GM19395 (cell line): ENCODE measurements at regions not wholly inside any gene's neighbourhood (a gene's known extent, or its start where the extent isn't known, plus 50 kb on each side); places are given as distances from the start of the nearest gene placed in this dataset.
"Not testable (repeated sequence)": the region's sequence is repeated elsewhere in the genome, so short reads cannot be mapped to it uniquely, and the experiment has no call there.

Experiments used
- ATAC-seq: cut with Tn5 transposase; IDR thresholded peaks from one replicate; pipeline ENCODE4 v1.9.1; 2021; ENCODE audit warnings: mild to moderate bottlenecking, moderate library complexity; ENCODE audit not compliant: unreplicated experiment

- ATAC-seq: no peak
Measured at GRCh38 chrX:65331371-65331770, 203.2 kb downstream of the LAS1L start.

GRCh38 chrX:65300104-65300809, 234.3 kb downstream of the LAS1L start:
- no peak for ATAC-seq

DNA sequence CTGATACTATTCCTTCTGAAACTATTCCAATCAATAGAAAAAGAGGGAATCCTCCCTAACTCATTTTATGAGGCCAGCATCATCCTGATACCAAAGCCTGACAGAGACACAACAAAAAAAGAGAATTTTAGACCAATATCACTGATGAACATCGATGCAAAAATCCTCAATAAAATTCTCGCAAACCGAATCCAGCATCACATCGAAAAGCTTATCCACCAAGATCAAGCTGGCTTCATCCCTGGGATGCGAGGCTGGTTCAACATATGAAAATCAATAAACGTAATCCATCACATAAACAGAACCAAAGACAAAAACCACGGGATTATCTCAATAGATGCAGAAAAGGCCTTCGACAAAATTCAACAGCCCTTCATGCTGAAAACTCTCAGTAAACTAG, 251.7 kb downstream of the LAS1L start:
- not testable (repeated sequence) for ATAC-seq

GRCh38 chrX:65273152-65273551, 261.4 kb downstream of the LAS1L start:
- ATAC-seq: no peak

- no peak for ATAC-seq
Measured at GRCh38 chrX:65266482-65266881, 268.1 kb downstream of the LAS1L start.

- no peak for ATAC-seq
Measured at GRCh38 chrX:65253817-65254216, 277.6 kb upstream of the ZC4H2 start.

DNA sequence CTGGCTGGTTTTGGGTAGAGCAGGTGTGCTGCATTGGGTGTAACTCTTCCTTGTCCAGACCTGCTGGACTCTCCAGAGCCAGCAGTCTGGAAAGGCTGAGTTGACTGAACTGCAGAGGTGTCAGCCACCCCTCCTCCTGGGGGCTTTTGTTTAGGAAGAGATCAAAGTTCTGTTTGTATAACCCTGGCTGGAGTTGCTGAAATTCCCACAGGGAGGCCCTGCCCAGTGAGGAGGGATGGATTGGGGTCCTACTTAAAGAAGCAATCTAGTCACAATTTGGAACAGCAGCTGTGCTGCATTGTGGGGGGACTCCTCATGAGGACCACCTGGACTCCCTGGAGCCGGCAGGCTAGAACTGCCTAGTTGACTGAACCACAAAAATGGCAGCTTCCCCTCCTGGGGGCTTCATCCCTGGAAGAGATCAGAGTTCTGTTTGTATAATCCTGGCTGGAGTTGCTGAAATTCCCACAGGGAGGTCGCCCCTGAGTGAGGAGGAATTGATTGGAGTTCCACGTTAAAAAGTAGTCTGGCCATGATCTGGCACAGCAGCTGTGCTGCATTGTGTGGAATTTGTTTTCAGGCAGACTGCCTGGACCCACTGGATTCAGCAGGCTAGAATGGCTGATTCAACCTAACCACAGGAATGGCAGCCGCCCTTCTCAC, 264.9 kb upstream of the ZC4H2 start:
- ATAC-seq: no peak

GRCh38 chrX:65203545-65203944, 227.3 kb upstream of the ZC4H2 start:
- no peak for ATAC-seq

DNA sequence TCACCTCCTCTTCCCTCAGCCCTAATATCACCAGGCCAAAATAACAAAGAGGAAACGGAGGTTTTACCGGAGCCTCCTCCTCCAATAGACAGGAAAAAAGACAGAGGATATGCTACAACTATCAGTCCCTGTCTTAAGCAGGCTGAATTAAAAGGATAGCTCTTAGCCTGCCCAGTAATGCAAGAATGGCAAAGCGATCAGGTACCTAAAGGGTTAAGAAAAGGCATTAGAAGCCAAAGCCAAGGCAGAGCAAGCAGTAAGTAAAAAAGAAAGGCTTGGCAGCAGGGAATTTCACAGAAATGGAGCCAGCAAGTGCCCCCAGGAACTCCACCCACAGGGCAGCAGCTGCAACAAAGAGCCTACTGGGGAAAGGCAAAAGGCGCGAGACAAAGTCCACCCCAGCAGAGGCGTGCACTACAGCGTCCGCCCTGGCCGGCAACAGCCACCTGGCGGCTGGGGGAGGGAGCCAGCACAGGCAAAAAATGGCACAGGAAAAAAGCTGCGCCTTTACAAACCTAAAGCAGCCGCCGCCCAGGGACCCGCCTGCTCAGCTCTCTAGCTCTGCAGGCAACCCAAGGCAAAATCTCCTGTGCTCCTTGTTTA, 220.6 kb upstream of the ZC4H2 start:
- no peak for ATAC-seq

- no peak for ATAC-seq
Measured at GRCh38 chrX:65195621-65196020, 219.4 kb upstream of the ZC4H2 start.

DNA sequence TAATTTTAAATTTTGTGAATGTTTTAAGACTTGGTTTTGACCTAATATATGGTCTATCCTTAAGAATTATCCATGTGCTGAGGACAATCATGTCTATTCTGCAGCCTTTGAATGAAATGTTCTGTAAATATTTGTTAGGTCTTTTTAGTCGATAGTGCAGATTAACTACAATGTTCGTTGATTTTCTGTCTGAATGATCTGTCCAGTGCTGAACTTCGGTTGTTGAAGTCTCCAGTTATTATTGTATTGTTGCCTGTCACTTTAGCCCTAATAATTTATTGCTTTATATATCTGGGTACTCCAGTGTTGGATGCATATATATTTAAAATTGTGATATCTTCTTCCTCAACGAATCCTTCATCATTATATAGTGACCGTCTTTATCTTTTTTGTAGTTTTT, 218.3 kb upstream of the ZC4H2 start:
- no peak for ATAC-seq

GRCh38 chrX:65163325-65163724, 187.1 kb upstream of the ZC4H2 start:
- ATAC-seq: not testable (repeated sequence)

DNA sequence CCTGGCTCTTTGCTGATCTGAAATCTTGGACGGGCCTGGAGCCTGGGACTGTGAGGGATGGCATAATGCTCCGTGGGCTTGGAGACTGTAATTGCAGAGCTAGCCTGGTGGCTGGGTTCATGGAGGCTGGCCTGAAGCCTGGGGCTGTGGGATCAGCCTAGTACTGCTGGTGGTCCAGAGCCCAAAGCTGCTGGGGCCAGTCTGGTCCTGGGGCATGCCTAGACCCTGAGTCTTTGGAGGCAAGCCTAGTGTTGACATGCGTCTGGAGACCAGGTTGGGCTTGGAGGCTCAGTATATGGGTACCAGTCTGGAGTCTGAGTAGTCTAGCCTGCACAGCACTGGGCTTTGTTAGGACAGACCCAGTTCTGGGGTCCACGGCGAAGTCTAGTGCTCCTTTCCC, 172.0 kb upstream of the ZC4H2 start:
- ATAC-seq: no peak

GRCh38 chrX:65136424-65136823, 160.2 kb upstream of the ZC4H2 start:
- ATAC-seq: no peak

- ATAC-seq: no peak
Measured at GRCh38 chrX:65127842-65128241, 151.6 kb upstream of the ZC4H2 start.

DNA sequence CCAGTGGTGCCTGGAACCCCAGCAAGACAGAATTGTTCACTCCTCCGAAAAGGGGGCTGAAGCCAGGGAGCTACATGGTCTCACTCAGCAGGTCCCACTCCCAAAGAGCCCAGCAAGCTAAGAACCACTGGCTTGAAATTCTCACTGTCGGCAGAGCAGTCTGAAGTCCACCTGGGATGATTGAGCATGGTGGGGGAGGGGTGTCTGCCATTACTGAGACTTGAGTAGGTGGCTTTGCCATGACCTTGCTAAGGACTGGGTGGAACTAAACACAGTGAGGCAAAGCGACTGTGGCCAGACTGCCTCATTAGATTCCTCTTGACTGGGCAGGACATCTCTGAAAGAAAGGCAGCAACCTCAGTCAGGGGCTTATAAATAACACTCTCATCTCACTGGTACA, 122.6 kb upstream of the ZC4H2 start:
- ATAC-seq: no peak

DNA sequence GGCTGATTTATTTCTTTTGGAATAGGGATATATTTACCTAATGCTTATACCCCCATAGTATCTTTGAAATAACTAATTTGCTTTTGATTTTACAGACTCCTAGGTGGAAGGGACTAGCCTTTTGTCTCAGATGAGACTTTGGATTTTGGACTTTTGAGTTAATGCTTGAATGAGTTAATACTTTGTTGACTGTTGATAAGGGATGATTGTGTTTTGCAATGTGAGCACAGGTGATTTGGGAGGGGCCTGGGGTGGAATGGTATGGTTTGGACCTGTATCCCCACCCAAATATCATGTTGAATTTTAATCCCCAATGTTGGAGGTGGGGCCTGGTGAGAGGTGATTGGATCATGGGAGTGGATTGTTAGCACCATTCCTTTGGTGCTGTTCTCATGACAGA, 117.4 kb upstream of the ZC4H2 start:
- no peak for ATAC-seq

DNA sequence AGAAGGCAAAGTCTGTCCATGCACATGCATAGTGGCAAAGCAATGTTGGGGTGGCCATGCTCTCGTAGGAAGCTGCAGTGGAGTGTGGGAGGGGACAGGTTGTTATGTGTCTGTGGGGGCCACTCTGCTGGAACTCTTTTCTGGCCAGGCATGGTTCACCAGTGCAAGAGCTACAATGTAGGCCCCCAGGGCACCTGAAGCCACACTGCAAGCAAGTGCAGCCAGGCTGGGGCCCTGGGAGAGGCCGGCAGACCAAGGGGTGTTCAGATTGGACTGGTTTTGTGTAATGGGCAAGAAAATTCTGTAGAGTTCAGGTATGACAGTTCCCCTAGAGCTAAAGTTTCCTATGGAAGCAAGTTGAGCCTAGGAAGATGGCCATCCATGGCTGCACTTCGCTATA, 97.0 kb upstream of the ZC4H2 start:
- ATAC-seq: no peak

- no peak for ATAC-seq
Measured at GRCh38 chrX:65072590-65072989, 96.3 kb upstream of the ZC4H2 start.

DNA sequence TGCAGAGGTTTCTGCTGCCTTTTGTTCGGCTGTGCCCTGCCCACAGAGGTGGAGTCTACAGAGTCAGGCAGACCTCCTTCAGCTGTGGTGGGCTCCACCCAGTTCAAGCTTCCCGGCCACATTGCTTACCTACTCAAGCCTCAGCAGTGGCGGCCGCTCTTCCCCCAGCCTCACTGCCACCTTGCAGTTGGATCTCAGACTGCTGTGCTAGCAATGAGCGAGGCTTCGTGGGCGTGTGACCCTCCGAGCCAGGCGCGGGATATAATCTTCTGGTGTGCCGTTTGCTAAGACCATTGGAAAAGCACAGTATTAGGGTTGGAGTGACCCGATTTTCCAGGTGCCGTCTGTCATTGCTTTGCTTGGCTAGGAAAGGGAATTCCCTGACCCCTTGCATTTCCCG, 82.4 kb upstream of the ZC4H2 start:
- not testable (repeated sequence) for ATAC-seq

GRCh38 chrX:65045001-65045400, 68.8 kb upstream of the ZC4H2 start:
- ATAC-seq: no peak

- peak; percentile 41 for ATAC-seq
Measured at GRCh38 chrX:65035446-65035770, 59.2 kb upstream of the ZC4H2 start.
